SIG-M5 treated with dmso at 0.1 percent for 504 hours (cell line): ENCODE measurements at regions not wholly inside any gene's neighbourhood (a gene's known extent, or its start where the extent isn't known, plus 50 kb on each side); places are given as distances from the start of the nearest gene placed in this dataset.
"Not testable (repeated sequence)": the region's sequence is repeated elsewhere in the genome, so short reads cannot be mapped to it uniquely, and the experiment has no call there.

Experiments
- DNase-seq: peaks from one replicate; lab custom pipeline; 2025; ENCODE audit not compliant: unreplicated experiment; lab: John Stamatoyannopoulos, UW

GRCh38 chr3:191737742-191738141 is 276.8 kb downstream of the PYDC2 start:
- DNase-seq = no peak

GRCh38 chr3:191740712-191741111 is 279.7 kb downstream of the PYDC2 start:
- DNase-seq = no peak

- DNase-seq = not testable (repeated sequence)
Measured at GRCh38 chr3:191741847-191742350, 280.9 kb downstream of the PYDC2 start.

- DNase-seq = no peak
Measured at GRCh38 chr3:191743283-191743682, 282.3 kb downstream of the PYDC2 start.

- no peak for DNase-seq
Measured at GRCh38 chr3:191750618-191751017, 289.7 kb downstream of the PYDC2 start.

GRCh38 chr3:191753196-191753595 is 292.2 kb downstream of the PYDC2 start:
- no peak for DNase-seq

- no peak for DNase-seq
Measured at GRCh38 chr3:191761906-191762305, 300.9 kb downstream of the PYDC2 start.

GRCh38 chr3:191762323-191762960 is 301.5 kb downstream of the PYDC2 start:
- no peak for DNase-seq

GRCh38 chr3:191768421-191768820 is 307.5 kb downstream of the PYDC2 start:
- no peak for DNase-seq

GRCh38 chr3:191770541-191770940 is 309.6 kb downstream of the PYDC2 start:
- no peak for DNase-seq

- no peak for DNase-seq
Measured at GRCh38 chr3:191774485-191774884, 313.5 kb downstream of the PYDC2 start.

- DNase-seq = no peak
Measured at GRCh38 chr3:191775451-191776233, 314.7 kb downstream of the PYDC2 start.

GRCh38 chr3:191781044-191781443 is 320.1 kb downstream of the PYDC2 start:
- no peak for DNase-seq

- no peak for DNase-seq
Measured at GRCh38 chr3:191783024-191783423, 322.1 kb downstream of the PYDC2 start.

GRCh38 chr3:191790934-191791333 is 330.0 kb downstream of the PYDC2 start:
- DNase-seq = no peak

- no peak for DNase-seq
Measured at GRCh38 chr3:191792580-191792979, 331.6 kb downstream of the PYDC2 start.

GRCh38 chr3:191795196-191795595 is 334.2 kb downstream of the PYDC2 start:
- DNase-seq = no peak

- DNase-seq = no peak
Measured at GRCh38 chr3:191797271-191797670, 336.3 kb downstream of the PYDC2 start.

- DNase-seq = no peak
Measured at GRCh38 chr3:191802671-191803070, 341.7 kb downstream of the PYDC2 start.

GRCh38 chr3:191804935-191805334 is 344.0 kb downstream of the PYDC2 start:
- DNase-seq = no peak

GRCh38 chr3:191808073-191808472 is 347.1 kb downstream of the PYDC2 start:
- no peak for DNase-seq

GRCh38 chr3:191809326-191809949 is 348.5 kb downstream of the PYDC2 start:
- DNase-seq = no peak
